Endothelial cell of umbilical vein (primary cell): ENCODE measurements at regions not wholly inside any gene's neighbourhood (a gene's known extent, or its start where the extent isn't known, plus 50 kb on each side); places are given as distances from the start of the nearest gene placed in this dataset.

ENCODE experiments used
- EZH2 ChIP-seq: IDR thresholded peaks from 2 replicates; pipeline ENCODE4 v1.6.1; 2012; ENCODE audit warnings: borderline replicate concordance, low read depth, mild to moderate bottlenecking, moderate library complexity, low read length, inconsistent platforms; ENCODE audit not compliant: severe bottlenecking
- FOS ChIP-seq: IDR thresholded peaks from 2 replicates; pipeline ENCODE4 v1.6.1; 2011; ENCODE audit warnings: mild to moderate bottlenecking, low read length, moderate library complexity, borderline replicate concordance; ENCODE audit not compliant: insufficient read depth
- GATA2 ChIP-seq: IDR thresholded peaks from 2 replicates; pipeline ENCODE4 v1.7.0; 2011; ENCODE audit warnings: low read depth, mild to moderate bottlenecking, moderate library complexity, mixed read lengths, low read length; ENCODE audit not compliant: insufficient read length, insufficient read depth
- JUN ChIP-seq: IDR thresholded peaks from 2 replicates; pipeline ENCODE4 v1.6.1; 2011; ENCODE audit warnings: borderline replicate concordance, low read depth; ENCODE audit not compliant: insufficient read length, insufficient read depth
- MYC ChIP-seq: IDR thresholded peaks from one replicate; pipeline ENCODE4 v1.6.1; 2011; ENCODE audit warnings: mild to moderate bottlenecking, low read depth, low read length
- POLR2A ChIP-seq: IDR thresholded peaks from 2 replicates; pipeline ENCODE4 v1.6.1; 2012; ENCODE audit warnings: low read depth, mild to moderate bottlenecking, control low read depth, low read length
- POLR2AphosphoS5 ChIP-seq: IDR thresholded peaks from 2 replicates; pipeline ENCODE4 v1.6.1; 2012; ENCODE audit warnings: low read depth, mild to moderate bottlenecking, control low read depth, low read length, moderate library complexity; ENCODE audit not compliant: insufficient read depth
- TF ChIP-seq, protein P1 (sequence below), 2 donors: IDR thresholded peaks; 1 replicate in 1 of 2; 2 replicates in 1 of 2; pipeline ENCODE4 v1.5.1; 2011; ENCODE audit warnings: low read length in 2 of 2, mild to moderate bottlenecking in 2 of 2, moderate library complexity in 2 of 2, control low read depth in 1 of 2, inconsistent platforms in 1 of 2, low read depth in 1 of 2; ENCODE audit not compliant: insufficient read depth in 1 of 2; ENCODE audit errors: extremely low read depth in 1 of 2
- TF ChIP-seq, protein P2 (sequence below): IDR thresholded peaks from 2 replicates; pipeline ENCODE4 v1.6.1; 2011; ENCODE audit not compliant: insufficient read depth, insufficient read length

GRCh38 chr4:166318810-166319525 is 445.9 kb downstream of the TLL1 start:
- TF ChIP-seq EZH2, result no peak
- TF ChIP-seq GATA2, result no peak
- TF ChIP-seq, protein P1, sequence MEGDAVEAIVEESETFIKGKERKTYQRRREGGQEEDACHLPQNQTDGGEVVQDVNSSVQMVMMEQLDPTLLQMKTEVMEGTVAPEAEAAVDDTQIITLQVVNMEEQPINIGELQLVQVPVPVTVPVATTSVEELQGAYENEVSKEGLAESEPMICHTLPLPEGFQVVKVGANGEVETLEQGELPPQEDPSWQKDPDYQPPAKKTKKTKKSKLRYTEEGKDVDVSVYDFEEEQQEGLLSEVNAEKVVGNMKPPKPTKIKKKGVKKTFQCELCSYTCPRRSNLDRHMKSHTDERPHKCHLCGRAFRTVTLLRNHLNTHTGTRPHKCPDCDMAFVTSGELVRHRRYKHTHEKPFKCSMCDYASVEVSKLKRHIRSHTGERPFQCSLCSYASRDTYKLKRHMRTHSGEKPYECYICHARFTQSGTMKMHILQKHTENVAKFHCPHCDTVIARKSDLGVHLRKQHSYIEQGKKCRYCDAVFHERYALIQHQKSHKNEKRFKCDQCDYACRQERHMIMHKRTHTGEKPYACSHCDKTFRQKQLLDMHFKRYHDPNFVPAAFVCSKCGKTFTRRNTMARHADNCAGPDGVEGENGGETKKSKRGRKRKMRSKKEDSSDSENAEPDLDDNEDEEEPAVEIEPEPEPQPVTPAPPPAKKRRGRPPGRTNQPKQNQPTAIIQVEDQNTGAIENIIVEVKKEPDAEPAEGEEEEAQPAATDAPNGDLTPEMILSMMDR (IDR thresholded peaks at IDR 0.05; ENCODE audit: extremely low read depth in 1 of 2, insufficient read depth in 1 of 2, low read depth in 1 of 2, low read length in 2 of 2), result no peak
- TF ChIP-seq, protein P2, sequence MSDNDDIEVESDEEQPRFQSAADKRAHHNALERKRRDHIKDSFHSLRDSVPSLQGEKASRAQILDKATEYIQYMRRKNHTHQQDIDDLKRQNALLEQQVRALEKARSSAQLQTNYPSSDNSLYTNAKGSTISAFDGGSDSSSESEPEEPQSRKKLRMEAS, result no peak
- TF ChIP-seq POLR2A, result no peak
- no peak for TF ChIP-seq MYC
- no peak for TF ChIP-seq POLR2AphosphoS5
- no peak for TF ChIP-seq JUN
- TF ChIP-seq FOS, result no peak
